ENCODE measurements at regions not wholly inside any gene's neighbourhood (a gene's known extent, or its start where the extent isn't known, plus 50 kb on each side); places are given as distances from the start of the nearest gene placed in this dataset.

- no peak for TF ChIP-seq CTCF (optimal IDR thresholded peaks at IDR 0.05 in 1 of 3, IDR thresholded peaks at IDR 0.05 in 1 of 3, conservative IDR thresholded peaks at IDR 0.05 in 1 of 3; ENCODE audit: extremely low read depth in 1 of 3, insufficient read depth in 2 of 3, low read length in 3 of 3)
- TF ChIP-seq EZH2 (IDR thresholded peaks at IDR 0.05; ENCODE audit: low read length), result no peak
- no peaks in the 10 kb centered on the region for H4K20me1 ChIP-seq (ENCODE audit: control insufficient read depth, extremely low read depth, insufficient read depth, low read length)
- no peaks in the 10 kb centered on the region for H3K4me1 ChIP-seq (ENCODE audit: control insufficient read depth, extremely low read depth, insufficient read depth, low read length)
- no peak overlapping the region for H3K27ac ChIP-seq (ENCODE audit: control insufficient read depth, insufficient read depth, low read length)
- FAIRE-seq (no peak), DNase-seq (ENCODE audit: low read depth, low spot score) (no peak)
- H2AFZ ChIP-seq (ENCODE audit: control insufficient read depth, low read length), result no peak overlapping the region
- H3K27me3 ChIP-seq (ENCODE audit: control insufficient read depth, extremely low read depth, insufficient read depth, low read length), result no peaks in the 10 kb centered on the region
- dilution Hi-C loops (cut with MboI; ENCODE audit: extremely low pct_ligation_motif_present, low sequenced_read_pairs), result no loop called here
- H3K9me1 ChIP-seq (ENCODE audit: control insufficient read depth, extremely low read depth, insufficient read depth, low read length), result no peaks in the 10 kb centered on the region
- no peaks in the 10 kb centered on the region for H3K79me2 ChIP-seq (ENCODE audit: control insufficient read depth, insufficient read depth, low read length)
- H3K36me3 ChIP-seq (ENCODE audit: control insufficient read depth in 2 of 2, extremely low read depth in 1 of 2, insufficient read depth in 2 of 2, low read length in 2 of 2), result no peaks in the 10 kb centered on the region
- no peak overlapping the region for H3K4me3 ChIP-seq (ENCODE audit: control insufficient read depth in 2 of 3, extremely low read depth in 1 of 3, insufficient read depth in 2 of 3, low read depth in 1 of 3, low read length in 3 of 3)
- no peak overlapping the region for H3K9ac ChIP-seq (ENCODE audit: control insufficient read depth, extremely low read depth, insufficient read depth, low read length)
- H3K4me2 ChIP-seq (ENCODE audit: control insufficient read depth, extremely low read depth, insufficient read depth, low read depth, low read length), result no peak overlapping the region
- H3K9me3 ChIP-seq (ENCODE audit: control insufficient read depth, low read depth, low read length), result no peaks in the 10 kb centered on the region
Measured at GRCh38 chr1:223016890-223017289, 126.2 kb downstream of the TLR5 start.

- H3K4me2 ChIP-seq (ENCODE audit: control insufficient read depth, extremely low read depth, insufficient read depth, low read depth, low read length), result no peak overlapping the region
- no peak for FAIRE-seq
Measured at GRCh38 chr1:223017291-223017690, 125.8 kb downstream of the TLR5 start.

More at GRCh38 chr1:223017291-223017690, 125.8 kb downstream of the TLR5 start:
- dilution Hi-C loops (cut with MboI; ENCODE audit: extremely low pct_ligation_motif_present, low sequenced_read_pairs), result no loop called here
- Histone ChIP-seq H2AFZ (ENCODE audit: control insufficient read depth, low read length) (no peak overlapping the region), H3K9ac (ENCODE audit: control insufficient read depth, extremely low read depth, insufficient read depth, low read length) (no peak overlapping the region), H3K79me2 (ENCODE audit: control insufficient read depth, insufficient read depth, low read length) (no peaks in the 10 kb centered on the region), H4K20me1 (ENCODE audit: control insufficient read depth, extremely low read depth, insufficient read depth, low read length) (no peaks in the 10 kb centered on the region), H3K36me3 (ENCODE audit: control insufficient read depth in 2 of 2, extremely low read depth in 1 of 2, insufficient read depth in 2 of 2, low read length in 2 of 2) (no peaks in the 10 kb centered on the region), H3K27me3 (ENCODE audit: control insufficient read depth, extremely low read depth, insufficient read depth, low read length) (no peaks in the 10 kb centered on the region), H3K4me3 (ENCODE audit: control insufficient read depth in 2 of 3, extremely low read depth in 1 of 3, insufficient read depth in 2 of 3, low read depth in 1 of 3, low read length in 3 of 3) (no peak overlapping the region), H3K4me1 (ENCODE audit: control insufficient read depth, extremely low read depth, insufficient read depth, low read length) (peaks cover 3% of the 10 kb centered on the region), H3K9me3 (ENCODE audit: control insufficient read depth, low read depth, low read length) (no peaks in the 10 kb centered on the region), H3K27ac (ENCODE audit: control insufficient read depth, insufficient read depth, low read length) (no peak overlapping the region), H3K9me1 (ENCODE audit: control insufficient read depth, extremely low read depth, insufficient read depth, low read length) (no peaks in the 10 kb centered on the region)
- DNase-seq (ENCODE audit: low read depth, low spot score), result no peak
- TF ChIP-seq EZH2 (IDR thresholded peaks at IDR 0.05; ENCODE audit: low read length), result no peak
- TF ChIP-seq CTCF (optimal IDR thresholded peaks at IDR 0.05 in 1 of 3, IDR thresholded peaks at IDR 0.05 in 1 of 3, conservative IDR thresholded peaks at IDR 0.05 in 1 of 3; ENCODE audit: extremely low read depth in 1 of 3, insufficient read depth in 2 of 3, low read length in 3 of 3), result no peak

Measured in keratinocyte (primary cell).